WTC11 (cell line): ENCODE measurements at regions not wholly inside any gene's neighbourhood (a gene's known extent, or its start where the extent isn't known, plus 50 kb on each side); places are given as distances from the start of the nearest gene placed in this dataset.
"Not testable (repeated sequence)": the region's sequence is repeated elsewhere in the genome, so short reads cannot be mapped to it uniquely, and the experiment has no call there.

Experiments used
- ATAC-seq: fragments of 200-7000 bp; cut with Tn5 transposase; 2 replicates; pipeline ENCODE4 v1.10.0; 2021; ENCODE audit warnings: mild to moderate bottlenecking, moderate library complexity
- CTCF ChIA-PET: fragments of 300-600 bp; sonication (Branson Sonifier 250); formaldehyde crosslinking; loops from one replicate; lab custom pipeline; 2021; ENCODE audit warnings: antibody characterized with exemption; lab: Charles Lee
- POLR2A ChIA-PET: fragments of 350-600 bp; sonication (Branson Sonifier 250); formaldehyde crosslinking; loops from one replicate; lab custom pipeline; 2021; ENCODE audit warnings: antibody characterized with exemption; lab: Charles Lee
- DNase-seq: peaks from one replicate; pipeline ENCODE4 v3.0.0; 2021; ENCODE audit warnings: low spot score
- H3K27ac Mint-ChIP-seq: 2 replicates; pipeline ENCODE4 v1.8.0; 2021; ENCODE audit warnings: mixed read lengths
- H3K27me3 Mint-ChIP-seq: 2 replicates; pipeline ENCODE4 v1.8.0; 2021; ENCODE audit warnings: low read depth, mild to moderate bottlenecking, moderate library complexity, mixed read lengths
- H3K36me3 Mint-ChIP-seq: 2 replicates; pipeline ENCODE4 v1.8.0; 2021; ENCODE audit warnings: mixed read lengths
- H3K4me1 Mint-ChIP-seq: 2 replicates; pipeline ENCODE4 v1.8.0; 2022; ENCODE audit warnings: mixed read lengths
- H3K4me3 Mint-ChIP-seq: 2 replicates; pipeline ENCODE4 v1.8.0; 2021; ENCODE audit warnings: mild to moderate bottlenecking, moderate library complexity, mixed read lengths
- H3K9me3 Mint-ChIP-seq: 2 replicates; pipeline ENCODE4 v1.8.0; 2021; ENCODE audit warnings: mixed read lengths
- ESRRA ChIP-seq: sonication (generic); formaldehyde crosslinking; IDR thresholded peaks from 2 replicates; pipeline ENCODE4 v1.8.1; 2022; ENCODE audit warnings: mild to moderate bottlenecking, missing genetic modification reagents, borderline replicate concordance
- JAZF1 ChIP-seq: fragments of 250-450 bp; sonication (Bioruptor Pico); IDR thresholded peaks from 2 replicates; pipeline ENCODE4 v1.9.0; 2021; ENCODE audit warnings: moderate library complexity, mild to moderate bottlenecking, inconsistent platforms
- NFATC4 ChIP-seq: fragments of 250-450 bp; sonication (Bioruptor Pico); IDR thresholded peaks from 2 replicates; pipeline ENCODE4 v1.9.0; 2021; ENCODE audit warnings: mild to moderate bottlenecking
- NFE2L1 ChIP-seq: sonication (generic); formaldehyde crosslinking; IDR thresholded peaks from 2 replicates; pipeline ENCODE4 v1.8.1; 2023; ENCODE audit warnings: missing genetic modification reagents
- NFYB ChIP-seq: sonication (generic); formaldehyde crosslinking; conservative IDR thresholded peaks from 2 replicates; pipeline ENCODE4 v1.8.0; 2022; ENCODE audit warnings: low read depth, missing genetic modification reagents
- PRRX2 ChIP-seq: fragments of 250-450 bp; sonication (Bioruptor Pico); IDR thresholded peaks from 2 replicates; pipeline ENCODE4 v1.8.0; 2021; ENCODE audit warnings: mild to moderate bottlenecking
- SMAD3 ChIP-seq: sonication (generic); formaldehyde crosslinking; IDR thresholded peaks from 2 replicates; pipeline ENCODE4 v1.8.0; 2022; ENCODE audit warnings: missing genetic modification reagents, mild to moderate bottlenecking, borderline replicate concordance
- TEAD1 ChIP-seq: sonication (generic); formaldehyde crosslinking; IDR thresholded peaks from 2 replicates; pipeline ENCODE4 v1.8.0; 2022; ENCODE audit warnings: mild to moderate bottlenecking, missing genetic modification reagents
- TEAD4 ChIP-seq: sonication (generic); formaldehyde crosslinking; IDR thresholded peaks from 2 replicates; pipeline ENCODE4 v1.8.0; 2022; ENCODE audit warnings: mild to moderate bottlenecking, missing genetic modification reagents
- ZBTB21 ChIP-seq: sonication (generic); formaldehyde crosslinking; IDR thresholded peaks from 2 replicates; pipeline ENCODE4 v1.8.1; 2023; ENCODE audit warnings: mild to moderate bottlenecking, missing genetic modification reagents, borderline replicate concordance
- ZNF232 ChIP-seq: sonication (generic); formaldehyde crosslinking; IDR thresholded peaks from 2 replicates; pipeline ENCODE4 v1.8.0; 2022; ENCODE audit warnings: mild to moderate bottlenecking, missing genetic modification reagents
- ZNF396 ChIP-seq: fragments of 250-450 bp; sonication (Bioruptor Pico); IDR thresholded peaks from 2 replicates; pipeline ENCODE4 v1.8.0; 2021; ENCODE audit warnings: mild to moderate bottlenecking, moderate library complexity, borderline replicate concordance
- ZNF671 ChIP-seq: fragments of 250-450 bp; sonication (Bioruptor Pico); IDR thresholded peaks from 2 replicates; pipeline ENCODE4 v1.8.0; 2021; ENCODE audit warnings: mild to moderate bottlenecking
- TF ChIP-seq, protein P1 (sequence below): sonication (generic); formaldehyde crosslinking; IDR thresholded peaks from 2 replicates; pipeline ENCODE4 v1.8.1; 2023; ENCODE audit warnings: mild to moderate bottlenecking, missing genetic modification reagents
- TF ChIP-seq, protein P2 (sequence below): fragments of 250-450 bp; sonication (Bioruptor Pico); IDR thresholded peaks from 2 replicates; pipeline ENCODE4 v1.9.0; 2021; ENCODE audit warnings: moderate library complexity, mild to moderate bottlenecking, inconsistent platforms, borderline replicate concordance
- TF ChIP-seq, protein P3 (sequence below): sonication (generic); formaldehyde crosslinking; IDR thresholded peaks from 2 replicates; pipeline ENCODE4 v1.8.1; 2022; ENCODE audit warnings: low read depth, mild to moderate bottlenecking, moderate library complexity, missing genetic modification reagents, borderline replicate concordance
- TF ChIP-seq, protein P4 (sequence below): fragments of 250-450 bp; sonication (Bioruptor Pico); IDR thresholded peaks from 2 replicates; pipeline ENCODE4 v2.1.2; 2022; ENCODE audit warnings: mild to moderate bottlenecking, moderate library complexity
- TF ChIP-seq, protein P5 (sequence below): sonication (generic); formaldehyde crosslinking; IDR thresholded peaks from 2 replicates; pipeline ENCODE4 v1.8.0; 2022; ENCODE audit warnings: mild to moderate bottlenecking, missing genetic modification reagents
- TF ChIP-seq, protein P6 (sequence below): sonication (generic); formaldehyde crosslinking; IDR thresholded peaks from 2 replicates; pipeline ENCODE4 v1.8.0; 2023; ENCODE audit warnings: missing genetic modification reagents
- TF ChIP-seq, protein P7 (sequence below): fragments of 250-450 bp; sonication (Bioruptor Pico); IDR thresholded peaks from 2 replicates; pipeline ENCODE4 v1.8.0; 2021; ENCODE audit warnings: mild to moderate bottlenecking

DNA sequence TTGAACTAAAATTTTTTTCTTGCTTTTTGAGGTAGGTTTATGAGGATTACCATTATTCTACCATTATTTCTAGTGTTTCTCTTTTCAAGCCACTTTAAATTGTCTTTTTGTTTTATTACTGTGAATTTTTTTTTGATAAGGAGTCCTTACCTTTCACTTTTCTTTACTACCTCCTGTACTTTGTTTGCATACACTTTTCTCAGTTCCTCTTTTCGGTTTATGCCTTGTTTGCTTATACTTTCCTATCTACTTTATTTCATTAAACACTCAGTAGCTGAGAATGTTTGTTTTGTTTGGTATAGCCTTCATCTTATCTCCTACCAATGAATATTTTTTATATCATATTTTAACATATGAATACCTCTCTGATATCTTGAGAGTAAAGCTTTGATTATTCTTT is 147.9 kb downstream of the TFAP2B start:
- no peak for TF ChIP-seq NFATC4 (CRISPR knock-in tag)
- no peak for TF ChIP-seq TEAD4
- TF ChIP-seq, protein P1, sequence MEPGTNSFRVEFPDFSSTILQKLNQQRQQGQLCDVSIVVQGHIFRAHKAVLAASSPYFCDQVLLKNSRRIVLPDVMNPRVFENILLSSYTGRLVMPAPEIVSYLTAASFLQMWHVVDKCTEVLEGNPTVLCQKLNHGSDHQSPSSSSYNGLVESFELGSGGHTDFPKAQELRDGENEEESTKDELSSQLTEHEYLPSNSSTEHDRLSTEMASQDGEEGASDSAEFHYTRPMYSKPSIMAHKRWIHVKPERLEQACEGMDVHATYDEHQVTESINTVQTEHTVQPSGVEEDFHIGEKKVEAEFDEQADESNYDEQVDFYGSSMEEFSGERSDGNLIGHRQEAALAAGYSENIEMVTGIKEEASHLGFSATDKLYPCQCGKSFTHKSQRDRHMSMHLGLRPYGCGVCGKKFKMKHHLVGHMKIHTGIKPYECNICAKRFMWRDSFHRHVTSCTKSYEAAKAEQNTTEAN (CRISPR knock-in tag): no peak
- no peak for TF ChIP-seq ESRRA
- TF ChIP-seq, protein P2, sequence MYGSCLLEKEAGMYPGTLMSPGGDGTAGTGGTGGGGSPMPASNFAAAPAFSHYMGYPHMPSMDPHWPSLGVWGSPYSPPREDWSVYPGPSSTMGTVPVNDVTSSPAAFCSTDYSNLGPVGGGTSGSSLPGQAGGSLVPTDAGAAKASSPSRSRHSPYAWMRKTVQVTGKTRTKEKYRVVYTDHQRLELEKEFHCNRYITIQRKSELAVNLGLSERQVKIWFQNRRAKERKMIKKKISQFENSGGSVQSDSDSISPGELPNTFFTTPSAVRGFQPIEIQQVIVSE (CRISPR knock-in tag): no peak
- TF ChIP-seq ZNF396 (CRISPR knock-in tag): no peak
- no peak for TF ChIP-seq PRRX2 (CRISPR knock-in tag)
- TF ChIP-seq NFYB: no peak
- TF ChIP-seq TEAD1 (CRISPR knock-in tag): no peak
- TF ChIP-seq SMAD3 (CRISPR knock-in tag): no peak
- TF ChIP-seq, protein P3, sequence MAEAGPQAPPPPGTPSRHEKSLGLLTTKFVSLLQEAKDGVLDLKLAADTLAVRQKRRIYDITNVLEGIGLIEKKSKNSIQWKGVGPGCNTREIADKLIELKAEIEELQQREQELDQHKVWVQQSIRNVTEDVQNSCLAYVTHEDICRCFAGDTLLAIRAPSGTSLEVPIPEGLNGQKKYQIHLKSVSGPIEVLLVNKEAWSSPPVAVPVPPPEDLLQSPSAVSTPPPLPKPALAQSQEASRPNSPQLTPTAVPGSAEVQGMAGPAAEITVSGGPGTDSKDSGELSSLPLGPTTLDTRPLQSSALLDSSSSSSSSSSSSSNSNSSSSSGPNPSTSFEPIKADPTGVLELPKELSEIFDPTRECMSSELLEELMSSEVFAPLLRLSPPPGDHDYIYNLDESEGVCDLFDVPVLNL: no peak
- TF ChIP-seq, protein P4, sequence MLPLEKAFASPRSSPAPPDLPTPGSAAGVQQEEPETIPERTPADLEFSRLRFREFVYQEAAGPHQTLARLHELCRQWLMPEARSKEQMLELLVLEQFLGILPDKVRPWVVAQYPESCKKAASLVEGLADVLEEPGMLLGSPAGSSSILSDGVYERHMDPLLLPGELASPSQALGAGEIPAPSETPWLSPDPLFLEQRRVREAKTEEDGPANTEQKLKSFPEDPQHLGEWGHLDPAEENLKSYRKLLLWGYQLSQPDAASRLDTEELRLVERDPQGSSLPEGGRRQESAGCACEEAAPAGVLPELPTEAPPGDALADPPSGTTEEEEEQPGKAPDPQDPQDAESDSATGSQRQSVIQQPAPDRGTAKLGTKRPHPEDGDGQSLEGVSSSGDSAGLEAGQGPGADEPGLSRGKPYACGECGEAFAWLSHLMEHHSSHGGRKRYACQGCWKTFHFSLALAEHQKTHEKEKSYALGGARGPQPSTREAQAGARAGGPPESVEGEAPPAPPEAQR: no peak
- no peak for TF ChIP-seq ZBTB21 (CRISPR knock-in tag)
- TF ChIP-seq, protein P5, sequence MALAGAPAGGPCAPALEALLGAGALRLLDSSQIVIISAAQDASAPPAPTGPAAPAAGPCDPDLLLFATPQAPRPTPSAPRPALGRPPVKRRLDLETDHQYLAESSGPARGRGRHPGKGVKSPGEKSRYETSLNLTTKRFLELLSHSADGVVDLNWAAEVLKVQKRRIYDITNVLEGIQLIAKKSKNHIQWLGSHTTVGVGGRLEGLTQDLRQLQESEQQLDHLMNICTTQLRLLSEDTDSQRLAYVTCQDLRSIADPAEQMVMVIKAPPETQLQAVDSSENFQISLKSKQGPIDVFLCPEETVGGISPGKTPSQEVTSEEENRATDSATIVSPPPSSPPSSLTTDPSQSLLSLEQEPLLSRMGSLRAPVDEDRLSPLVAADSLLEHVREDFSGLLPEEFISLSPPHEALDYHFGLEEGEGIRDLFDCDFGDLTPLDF: no peak
- TF ChIP-seq JAZF1 (CRISPR knock-in tag): no peak
- no peak for TF ChIP-seq ZNF671 (CRISPR knock-in tag)
- TF ChIP-seq, protein P6, sequence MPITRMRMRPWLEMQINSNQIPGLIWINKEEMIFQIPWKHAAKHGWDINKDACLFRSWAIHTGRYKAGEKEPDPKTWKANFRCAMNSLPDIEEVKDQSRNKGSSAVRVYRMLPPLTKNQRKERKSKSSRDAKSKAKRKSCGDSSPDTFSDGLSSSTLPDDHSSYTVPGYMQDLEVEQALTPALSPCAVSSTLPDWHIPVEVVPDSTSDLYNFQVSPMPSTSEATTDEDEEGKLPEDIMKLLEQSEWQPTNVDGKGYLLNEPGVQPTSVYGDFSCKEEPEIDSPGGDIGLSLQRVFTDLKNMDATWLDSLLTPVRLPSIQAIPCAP (CRISPR knock-in tag): no peak
- TF ChIP-seq ZNF232 (CRISPR knock-in tag): no peak
- TF ChIP-seq NFE2L1 (CRISPR knock-in tag): no peak
- TF ChIP-seq, protein P7, sequence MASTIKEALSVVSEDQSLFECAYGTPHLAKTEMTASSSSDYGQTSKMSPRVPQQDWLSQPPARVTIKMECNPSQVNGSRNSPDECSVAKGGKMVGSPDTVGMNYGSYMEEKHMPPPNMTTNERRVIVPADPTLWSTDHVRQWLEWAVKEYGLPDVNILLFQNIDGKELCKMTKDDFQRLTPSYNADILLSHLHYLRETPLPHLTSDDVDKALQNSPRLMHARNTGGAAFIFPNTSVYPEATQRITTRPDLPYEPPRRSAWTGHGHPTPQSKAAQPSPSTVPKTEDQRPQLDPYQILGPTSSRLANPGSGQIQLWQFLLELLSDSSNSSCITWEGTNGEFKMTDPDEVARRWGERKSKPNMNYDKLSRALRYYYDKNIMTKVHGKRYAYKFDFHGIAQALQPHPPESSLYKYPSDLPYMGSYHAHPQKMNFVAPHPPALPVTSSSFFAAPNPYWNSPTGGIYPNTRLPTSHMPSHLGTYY (CRISPR knock-in tag): no peak
- Mint-ChIP-seq H3K4me3 (no peak overlapping the region), H3K4me1 (no peaks in the 10 kb centered on the region), H3K36me3 (no peaks in the 10 kb centered on the region), H3K27me3 (no peaks in the 10 kb centered on the region; the same call in 1 of the 2 replicates), H3K9me3 (no peaks in the 10 kb centered on the region), H3K27ac (no peak overlapping the region)
- ChIA-PET POLR2A (no interaction called here), CTCF (no interaction called here)
- ATAC-seq (no peak), DNase-seq (no peak)

DNA sequence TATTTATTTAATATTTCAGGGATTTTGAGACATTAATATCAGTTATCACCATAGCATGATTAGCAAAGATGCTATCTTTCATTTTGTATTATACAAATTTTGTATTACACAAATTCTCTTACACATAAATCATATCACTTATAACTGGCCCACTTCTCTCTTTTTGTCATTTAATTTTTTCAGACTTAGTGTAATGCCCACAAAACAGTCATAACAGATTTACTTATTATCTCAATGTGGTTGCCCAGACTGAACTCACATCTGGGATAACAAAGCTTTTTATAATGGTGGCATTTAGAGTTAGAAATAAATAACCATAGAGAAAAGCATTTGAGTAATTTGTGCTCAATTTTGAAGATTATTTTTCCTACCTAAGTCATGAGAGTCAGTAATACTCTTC is 148.3 kb downstream of the TFAP2B start:
- no peak for DNase-seq
- no peak overlapping the region for H3K27ac Mint-ChIP-seq
- ChIA-PET POLR2A (no interaction called here), CTCF (no interaction called here)
- no peaks in the 10 kb centered on the region; the same call in 1 of the 2 replicates for H3K27me3 Mint-ChIP-seq
- ATAC-seq: no peak
- no peaks in the 10 kb centered on the region for H3K36me3 Mint-ChIP-seq
- TF ChIP-seq, protein P5: no peak
- H3K4me3 Mint-ChIP-seq: no peak overlapping the region
- H3K9me3 Mint-ChIP-seq: no peaks in the 10 kb centered on the region
- H3K4me1 Mint-ChIP-seq: no peaks in the 10 kb centered on the region

DNA sequence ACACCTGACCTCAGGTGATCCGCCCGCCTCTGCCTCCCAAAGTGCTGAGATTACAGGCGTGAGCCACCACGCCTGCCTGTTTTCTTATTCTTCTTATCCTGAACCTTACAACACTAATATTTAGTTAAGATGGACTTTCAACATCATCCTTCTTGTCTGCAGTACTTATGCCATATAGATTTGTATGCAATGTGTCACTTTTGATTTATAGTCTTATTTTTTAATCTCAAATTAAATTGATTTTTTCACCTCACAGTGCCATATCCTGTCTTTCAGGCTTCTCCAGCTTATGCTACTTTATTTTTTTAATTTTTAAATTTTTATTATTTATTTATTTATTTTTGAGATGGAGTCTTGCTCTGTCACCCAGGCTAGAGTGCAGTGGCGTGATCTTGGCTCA is 149.6 kb downstream of the TFAP2B start:
- POLR2A ChIA-PET: interaction anchor here (0.7 kb wide), 1 partner anchor 627 kb away, joined by 6 read pairs; no protein-coding TSS in a partner anchor

More for the DNA sequence above, 149.6 kb downstream of the TFAP2B start:
- H3K27ac Mint-ChIP-seq, DNase-seq, H3K4me1 Mint-ChIP-seq, H3K36me3 Mint-ChIP-seq, CTCF ChIA-PET, H3K9me3 Mint-ChIP-seq, ATAC-seq, H3K27me3 Mint-ChIP-seq, H3K4me3 Mint-ChIP-seq: not testable (repeated sequence)
